Neuronal stem cell (in vitro differentiated cells): ENCODE measurements at regions not wholly inside any gene's neighbourhood (a gene's known extent, or its start where the extent isn't known, plus 50 kb on each side); places are given as distances from the start of the nearest gene placed in this dataset.

Experiments used
- DNase-seq: peaks from one replicate; pipeline ENCODE4 v3.0.0-alpha.2; 2013; ENCODE audit warnings: low spot score
- H2AFZ ChIP-seq: one replicate; pipeline ENCODE4 v1.6.1; 2013; ENCODE audit warnings: mild to moderate bottlenecking, low read length, inconsistent platforms
- H2AK5ac ChIP-seq: 2 replicates; pipeline ENCODE4 v1.6.1; 2013; ENCODE audit warnings: low read depth, mild to moderate bottlenecking, inconsistent platforms, low read length, moderate library complexity, mixed read lengths
- H2BK120ac ChIP-seq: 2 replicates; pipeline ENCODE4 v1.6.1; 2013; ENCODE audit warnings: low read depth, mild to moderate bottlenecking, inconsistent platforms, low read length, moderate library complexity, mixed read lengths
- H2BK12ac ChIP-seq: one replicate; pipeline ENCODE4 v1.6.1; 2013; ENCODE audit warnings: low read length, inconsistent platforms
- H2BK15ac ChIP-seq: 2 replicates; pipeline ENCODE4 v1.6.1; 2013; ENCODE audit warnings: mild to moderate bottlenecking, low read length, inconsistent platforms, mixed read lengths
- H2BK5ac ChIP-seq: one replicate; pipeline ENCODE4 v1.6.1; 2013; ENCODE audit warnings: inconsistent platforms, mild to moderate bottlenecking, low read length, moderate library complexity
- H3K14ac ChIP-seq: one replicate; pipeline ENCODE4 v1.6.1; 2013; ENCODE audit warnings: low read length, inconsistent platforms
- H3K18ac ChIP-seq: 2 replicates; pipeline ENCODE4 v1.6.1; 2013; ENCODE audit warnings: low read length, inconsistent platforms
- H3K23ac ChIP-seq: 2 replicates; pipeline ENCODE4 v1.6.1; 2013; ENCODE audit warnings: low read depth, mild to moderate bottlenecking, mixed read lengths, low read length, inconsistent platforms; ENCODE audit not compliant: poor library complexity
- H3K27ac ChIP-seq: replicated peaks from 3 replicates; pipeline ENCODE4 v1.5.1; 2013; ENCODE audit warnings: low read length, inconsistent platforms
- H3K27me3 ChIP-seq, 3 experiments: 2 replicates each; pipeline ENCODE4 v1.6.1; 2013; ENCODE audit warnings: low read length in 3 of 3, mild to moderate bottlenecking in 2 of 3, inconsistent platforms in 1 of 3, low read depth in 1 of 3, mixed read lengths in 1 of 3, moderate library complexity in 1 of 3; ENCODE audit not compliant: control insufficient read depth in 3 of 3, insufficient read depth in 3 of 3
- H3K36me3 ChIP-seq, 2 donors: replicated peaks in 1 of 2; 2 replicates each; pipeline ENCODE4 v1.6.1; 2013; ENCODE audit warnings: low read length in 2 of 2; ENCODE audit not compliant: control insufficient read depth in 2 of 2, insufficient read depth in 2 of 2
- H3K4ac ChIP-seq: 2 replicates; pipeline ENCODE4 v1.6.1; 2013; ENCODE audit warnings: inconsistent platforms, mild to moderate bottlenecking, low read length, moderate library complexity
- H3K4me1 ChIP-seq, 2 donors: 1 replicate in 1 of 2; 2 replicates in 1 of 2; pipeline ENCODE4 v1.6.1; 2013; ENCODE audit warnings: low read length in 2 of 2, low read depth in 1 of 2; ENCODE audit not compliant: control insufficient read depth in 2 of 2, insufficient read depth in 1 of 2
- H3K4me2 ChIP-seq: one replicate; pipeline ENCODE4 v1.6.1; 2013; ENCODE audit warnings: mild to moderate bottlenecking, low read length, inconsistent platforms; ENCODE audit not compliant: insufficient read depth, poor library complexity, severe bottlenecking
- H3K4me3 ChIP-seq, 2 donors: 2 replicates each; pipeline ENCODE4 v1.5.1; 2013; ENCODE audit warnings: low read length in 2 of 2, mild to moderate bottlenecking in 2 of 2, inconsistent platforms in 1 of 2, moderate library complexity in 1 of 2
- H3K79me1 ChIP-seq: one replicate; pipeline ENCODE4 v1.6.1; 2013; ENCODE audit warnings: low read depth, mild to moderate bottlenecking, inconsistent platforms, low read length, moderate library complexity
- H3K9ac ChIP-seq: one replicate; pipeline ENCODE4 v1.6.1; 2013; ENCODE audit warnings: mild to moderate bottlenecking, low read depth, low read length, inconsistent platforms; ENCODE audit not compliant: poor library complexity
- H3K9me3 ChIP-seq, 2 donors: replicated peaks in 1 of 2; 2 replicates each; pipeline versions ENCODE3 to v1.6.1; 2013; ENCODE audit warnings: low read length in 2 of 2, mild to moderate bottlenecking in 2 of 2, inconsistent platforms in 1 of 2, low read depth in 1 of 2, mixed read lengths in 1 of 2, moderate library complexity in 1 of 2; ENCODE audit not compliant: control insufficient read depth in 2 of 2, insufficient read depth in 1 of 2
- H4K8ac ChIP-seq: one replicate; pipeline ENCODE4 v1.6.1; 2013; ENCODE audit warnings: low read depth, mild to moderate bottlenecking, inconsistent platforms, low read length, moderate library complexity
- H4K91ac ChIP-seq: one replicate; pipeline ENCODE4 v1.6.1; 2013; ENCODE audit warnings: low read length, low read depth, mild to moderate bottlenecking, inconsistent platforms; ENCODE audit not compliant: poor library complexity
- WGBS, 2 donors: extraction: QIAGEN DNeasy Blood & Tissue Kit; methylation state at CpG; one replicate each; pipeline ENCODE4 v1.1.7; 2013; ENCODE audit warnings: missing lambda C conversion rate in 2 of 2, mixed read lengths in 1 of 2; ENCODE audit not compliant: insufficient read length in 2 of 2, insufficient replicate concordance in 1 of 2; ENCODE audit errors: extremely low coverage in 2 of 2; 5-methylcytosine and 5-hydroxymethylcytosine counted together

DNA sequence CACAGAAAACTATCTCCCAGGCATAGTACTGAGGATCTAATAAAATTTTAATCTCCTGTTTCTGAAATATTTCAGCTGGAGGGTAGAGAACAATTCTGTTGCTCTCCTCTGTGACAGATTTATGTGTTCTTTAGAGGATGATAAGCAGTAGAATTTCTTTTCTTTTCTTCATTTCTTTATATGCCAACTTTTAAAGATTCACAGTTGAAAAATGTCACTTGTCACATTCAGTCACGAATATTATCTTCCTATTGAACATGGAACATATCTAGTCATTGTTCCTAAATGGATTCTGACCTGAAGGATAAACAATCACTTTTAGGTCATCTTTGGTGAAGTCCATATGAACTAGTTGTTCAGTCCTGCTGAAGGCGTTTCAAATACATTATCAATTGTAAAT lies 585.5 kb upstream of the DPPA4 start:
- Histone ChIP-seq H3K4me2 (no peak overlapping the region), H3K79me1 (no peaks in the 10 kb centered on the region), H3K14ac (no peak overlapping the region), H3K4me1 (peaks cover 0 to 8% of the 10 kb centered on the region in 2 donors), H2BK5ac (no peak overlapping the region), H3K4me3 (no peak overlapping the region), H2BK12ac (no peak overlapping the region), H4K91ac (no peak overlapping the region), H3K18ac (no peak overlapping the region), H3K27ac (no peak overlapping the region), H3K23ac (no peak overlapping the region), H3K9me3 (no peaks in the 10 kb centered on the region), H3K27me3 (no peaks in the 10 kb centered on the region), H3K4ac (no peak overlapping the region), H2AFZ (no peak overlapping the region), H3K36me3 (no peaks in the 10 kb centered on the region), H2AK5ac (no peak overlapping the region), H3K9ac (no peak overlapping the region), H2BK120ac (no peak overlapping the region), H4K8ac (no peak overlapping the region), H2BK15ac (no peak overlapping the region)
- no CpG with 5 or more reads among the region's 2 CpGs for WGBS, 2 donors
- DNase-seq: no peak

GRCh38 chr3:109923431-109923830 lies 586.1 kb upstream of the DPPA4 start:
- no peak overlapping the region for H2BK15ac ChIP-seq
- H3K18ac ChIP-seq: no peak overlapping the region
- H4K8ac ChIP-seq: no peak overlapping the region
- no peaks in the 10 kb centered on the region for H3K36me3 ChIP-seq
- H3K27ac ChIP-seq: peak overlapping the region; percentile 31
- H3K14ac ChIP-seq: no peak overlapping the region
- peaks cover 0 to 8% of the 10 kb centered on the region in 2 donors for H3K4me1 ChIP-seq
- H3K4ac ChIP-seq: no peak overlapping the region
- H3K4me3 ChIP-seq: no peak overlapping the region
- H2BK5ac ChIP-seq: no peak overlapping the region
- DNase-seq: no peak
- H2AK5ac ChIP-seq: no peak overlapping the region
- no peak overlapping the region for H3K23ac ChIP-seq
- H3K27me3 ChIP-seq: no peaks in the 10 kb centered on the region
- no peak overlapping the region for H2BK120ac ChIP-seq
- no peaks in the 10 kb centered on the region for H3K9me3 ChIP-seq
- no peak overlapping the region for H3K4me2 ChIP-seq
- no peak overlapping the region for H2AFZ ChIP-seq
- H3K9ac ChIP-seq: no peak overlapping the region
- WGBS, 2 donors: no CpG with 5 or more reads among the region's 3 CpGs
- H3K79me1 ChIP-seq: no peaks in the 10 kb centered on the region
- no peak overlapping the region for H2BK12ac ChIP-seq
- no peak overlapping the region for H4K91ac ChIP-seq

GRCh38 chr3:109924196-109924595 lies 586.9 kb upstream of the DPPA4 start:
- no peaks in the 10 kb centered on the region for H3K9me3 ChIP-seq
- no peak overlapping the region for H3K4ac ChIP-seq
- H2BK120ac ChIP-seq: no peak overlapping the region
- H3K18ac ChIP-seq: no peak overlapping the region
- no peak overlapping the region for H3K9ac ChIP-seq
- H3K23ac ChIP-seq: no peak overlapping the region
- no peak overlapping the region for H3K14ac ChIP-seq
- H2BK5ac ChIP-seq: no peak overlapping the region
- H2BK12ac ChIP-seq: no peak overlapping the region
- no peaks in the 10 kb centered on the region for H3K79me1 ChIP-seq
- DNase-seq: no peak
- H2BK15ac ChIP-seq: no peak overlapping the region
- no peak overlapping the region for H3K4me2 ChIP-seq
- H3K36me3 ChIP-seq: no peaks in the 10 kb centered on the region
- no peak overlapping the region for H2AFZ ChIP-seq
- no peak overlapping the region for H4K91ac ChIP-seq
- H3K4me1 ChIP-seq: peaks cover 0 to 8% of the 10 kb centered on the region in 2 donors
- no peaks in the 10 kb centered on the region for H3K27me3 ChIP-seq
- H3K27ac ChIP-seq: no peak overlapping the region
- no peak overlapping the region for H2AK5ac ChIP-seq
- H3K4me3 ChIP-seq: no peak overlapping the region
- H4K8ac ChIP-seq: no peak overlapping the region

- H2BK120ac ChIP-seq: no peak overlapping the region
- no peak overlapping the region for H2AK5ac ChIP-seq
- no peaks in the 10 kb centered on the region for H3K27me3 ChIP-seq
- H2BK12ac ChIP-seq: no peak overlapping the region
- no peaks in the 10 kb centered on the region for H3K9me3 ChIP-seq
- H2BK5ac ChIP-seq: no peak overlapping the region
- no CpG with 5 or more reads among the region's 8 CpGs for WGBS, 2 donors
- H2AFZ ChIP-seq: no peak overlapping the region
- no peaks in the 10 kb centered on the region for H3K79me1 ChIP-seq
- no peak overlapping the region for H3K9ac ChIP-seq
- no peak overlapping the region for H3K4me2 ChIP-seq
- no peak overlapping the region for H3K14ac ChIP-seq
- H3K23ac ChIP-seq: no peak overlapping the region
- H3K4ac ChIP-seq: no peak overlapping the region
- no peaks in the 10 kb centered on the region for H3K36me3 ChIP-seq
- H3K4me1 ChIP-seq: peaks cover 0 to 7% of the 10 kb centered on the region in 2 donors
- no peak overlapping the region for H3K4me3 ChIP-seq
- no peak overlapping the region for H3K27ac ChIP-seq
- H2BK15ac ChIP-seq: no peak overlapping the region
- H3K18ac ChIP-seq: no peak overlapping the region
- H4K91ac ChIP-seq: no peak overlapping the region
- H4K8ac ChIP-seq: no peak overlapping the region
- no peak for DNase-seq
Observed at GRCh38 chr3:109926376-109926775, 589.0 kb upstream of the DPPA4 start.
